ENCODE measurements at regions not wholly inside any gene's neighbourhood (a gene's known extent, or its start where the extent isn't known, plus 50 kb on each side); places are given as distances from the start of the nearest gene placed in this dataset.

- TF ChIP-seq, protein P1, sequence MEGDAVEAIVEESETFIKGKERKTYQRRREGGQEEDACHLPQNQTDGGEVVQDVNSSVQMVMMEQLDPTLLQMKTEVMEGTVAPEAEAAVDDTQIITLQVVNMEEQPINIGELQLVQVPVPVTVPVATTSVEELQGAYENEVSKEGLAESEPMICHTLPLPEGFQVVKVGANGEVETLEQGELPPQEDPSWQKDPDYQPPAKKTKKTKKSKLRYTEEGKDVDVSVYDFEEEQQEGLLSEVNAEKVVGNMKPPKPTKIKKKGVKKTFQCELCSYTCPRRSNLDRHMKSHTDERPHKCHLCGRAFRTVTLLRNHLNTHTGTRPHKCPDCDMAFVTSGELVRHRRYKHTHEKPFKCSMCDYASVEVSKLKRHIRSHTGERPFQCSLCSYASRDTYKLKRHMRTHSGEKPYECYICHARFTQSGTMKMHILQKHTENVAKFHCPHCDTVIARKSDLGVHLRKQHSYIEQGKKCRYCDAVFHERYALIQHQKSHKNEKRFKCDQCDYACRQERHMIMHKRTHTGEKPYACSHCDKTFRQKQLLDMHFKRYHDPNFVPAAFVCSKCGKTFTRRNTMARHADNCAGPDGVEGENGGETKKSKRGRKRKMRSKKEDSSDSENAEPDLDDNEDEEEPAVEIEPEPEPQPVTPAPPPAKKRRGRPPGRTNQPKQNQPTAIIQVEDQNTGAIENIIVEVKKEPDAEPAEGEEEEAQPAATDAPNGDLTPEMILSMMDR (IDR thresholded peaks at IDR 0.05; ENCODE audit: low read length) = no peak
- no peak for TF ChIP-seq EZH2 (optimal IDR thresholded peaks at IDR 0.05; ENCODE audit: low read depth, low read length)
- no peak for TF ChIP-seq EZH2phosphoT487 (IDR thresholded peaks at IDR 0.05; ENCODE audit: low read length)
These were observed 410.6 kb upstream of the DAB2 start for GRCh38 chr5:39835371-39835770.

All from MM.1S (cell line).